GM18870 (cell line): ENCODE measurements at regions not wholly inside any gene's neighbourhood (a gene's known extent, or its start where the extent isn't known, plus 50 kb on each side); places are given as distances from the start of the nearest gene placed in this dataset.
"Not testable (repeated sequence)": the region's sequence is repeated elsewhere in the genome, so short reads cannot be mapped to it uniquely, and the experiment has no call there.

ENCODE experiments used
- ATAC-seq: cut with Tn5 transposase; IDR thresholded peaks from one replicate; pipeline ENCODE4 v1.9.1; 2021; ENCODE audit warnings: moderate library complexity; ENCODE audit not compliant: unreplicated experiment

GRCh38 chr4:131348263-131348662 is 1800.8 kb upstream of the PCDH10 start:
- peak; percentile 99 for ATAC-seq

GRCh38 chr4:131352371-131352770 is 1796.7 kb upstream of the PCDH10 start:
- ATAC-seq: not testable (repeated sequence)

DNA sequence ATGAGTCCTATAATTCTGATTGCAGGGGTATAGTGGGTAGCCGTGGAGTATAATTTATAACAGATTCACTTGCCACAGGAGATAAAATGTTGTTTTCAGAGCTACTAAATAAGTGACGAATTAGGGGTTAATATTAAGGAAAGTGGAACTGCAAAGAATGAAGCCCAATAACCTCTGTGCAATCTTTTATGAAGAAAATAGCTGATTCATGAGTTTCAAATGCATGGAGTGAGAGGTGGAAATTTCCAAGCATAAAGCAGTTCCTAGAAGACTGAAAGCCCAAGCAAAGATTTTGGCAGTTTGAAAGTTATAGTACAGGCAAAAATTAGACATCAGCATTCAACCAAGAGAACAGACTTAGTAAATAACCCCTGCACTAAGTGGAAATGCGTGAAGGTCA is 1782.4 kb upstream of the PCDH10 start:
- ATAC-seq: no peak

DNA sequence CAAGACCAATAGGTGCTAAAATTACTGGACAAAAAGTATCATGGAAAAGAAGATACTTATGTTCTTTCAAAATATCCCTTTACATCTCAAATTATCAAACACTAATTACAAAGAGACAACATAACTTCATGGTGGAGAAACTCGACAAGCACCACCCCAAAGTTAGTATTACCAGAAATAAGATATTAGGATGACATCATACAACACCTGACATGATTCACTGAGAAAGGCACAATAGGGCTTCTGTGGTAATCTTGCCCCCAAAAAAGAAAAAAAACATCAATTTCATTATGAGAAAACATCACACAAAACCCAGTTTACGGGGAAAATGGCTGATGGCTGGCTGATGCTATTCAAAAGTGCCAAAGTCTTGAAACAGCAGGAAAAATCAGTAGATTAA is 1781.7 kb upstream of the PCDH10 start:
- ATAC-seq: no peak

DNA sequence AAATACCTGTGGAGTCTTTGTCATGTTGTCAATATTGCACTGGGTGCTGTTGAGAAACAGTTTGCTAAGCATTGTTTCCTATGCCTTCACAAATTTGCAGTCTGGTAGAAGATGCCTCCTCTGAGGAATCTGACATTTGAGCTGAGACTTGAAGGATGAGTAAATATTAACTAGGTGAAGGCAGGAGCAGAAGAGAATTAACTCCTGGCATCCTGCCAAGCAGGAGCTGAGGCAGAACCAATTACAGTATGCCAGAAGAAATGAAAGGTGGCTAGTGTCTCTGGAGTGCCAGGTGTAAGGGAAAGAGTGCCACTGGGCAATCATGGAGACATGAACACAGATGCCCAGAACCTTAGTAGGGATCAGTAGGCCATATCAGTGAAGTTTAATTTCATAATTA is 1778.2 kb upstream of the PCDH10 start:
- no peak for ATAC-seq

- ATAC-seq: no peak
Measured at GRCh38 chr4:131381055-131381454, 1768.0 kb upstream of the PCDH10 start.

GRCh38 chr4:131382839-131383238 is 1766.3 kb upstream of the PCDH10 start:
- no peak for ATAC-seq

DNA sequence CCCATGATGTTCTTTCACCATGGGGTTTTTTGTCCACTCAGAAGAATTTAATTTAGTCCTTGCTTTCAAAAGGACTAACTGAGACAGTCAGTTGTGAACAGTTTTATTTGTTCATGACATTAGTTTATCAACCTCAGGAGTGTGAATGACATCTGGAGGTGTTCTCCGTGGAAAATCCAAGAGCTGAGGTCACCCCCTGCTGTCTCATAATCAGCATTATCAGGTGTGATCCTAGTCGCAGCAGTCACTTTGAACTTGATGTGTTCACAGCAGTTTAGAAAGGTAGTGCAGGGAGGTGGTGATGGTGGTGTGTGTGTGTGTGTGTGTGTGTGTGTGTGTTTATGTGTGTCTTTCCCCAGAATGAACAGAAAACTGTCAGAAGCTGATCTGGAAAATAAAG is 1760.8 kb upstream of the PCDH10 start:
- ATAC-seq: no peak

DNA sequence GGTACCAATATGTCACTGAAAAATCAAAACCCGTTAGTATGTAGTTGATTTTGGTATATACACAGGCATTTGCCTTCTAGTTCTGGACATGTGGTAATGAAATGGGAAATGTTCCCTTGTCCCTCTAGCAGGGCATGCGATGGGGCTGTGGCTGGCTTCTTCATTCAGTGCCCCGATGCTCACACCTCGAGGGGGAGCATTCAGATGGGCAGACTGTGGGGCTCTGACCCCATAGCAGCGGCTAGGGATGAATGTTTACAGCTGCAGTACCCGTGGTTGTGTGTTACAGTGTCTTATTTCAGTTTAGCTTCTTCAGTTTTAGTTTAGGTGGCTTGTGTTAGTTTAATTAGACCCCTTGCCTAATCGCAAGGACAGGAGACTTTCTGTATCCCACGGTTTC is 1741.0 kb upstream of the PCDH10 start:
- ATAC-seq: no peak

GRCh38 chr4:131411393-131411792 is 1737.7 kb upstream of the PCDH10 start:
- no peak for ATAC-seq

DNA sequence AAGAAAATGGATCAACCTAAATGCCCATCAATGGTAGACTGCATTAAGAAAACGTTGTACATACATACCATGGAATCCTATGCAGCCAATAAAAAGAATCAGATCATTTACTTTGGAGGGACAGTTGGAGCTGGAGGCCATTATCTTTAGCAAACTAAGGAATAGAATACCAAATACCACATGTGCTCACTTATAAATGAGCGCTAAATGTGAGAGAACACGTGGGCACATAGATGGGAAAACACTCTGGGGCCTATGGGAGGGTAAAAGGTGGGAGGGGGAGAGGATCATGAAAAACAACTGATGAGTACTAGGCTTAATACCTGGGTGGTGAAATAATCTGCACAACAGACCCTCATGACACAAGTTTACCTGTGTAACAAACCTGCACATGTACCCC is 1729.9 kb upstream of the PCDH10 start:
- ATAC-seq: no peak

- peak; percentile 94 for ATAC-seq
Measured at GRCh38 chr4:131426023-131426758, 1722.9 kb upstream of the PCDH10 start.

DNA sequence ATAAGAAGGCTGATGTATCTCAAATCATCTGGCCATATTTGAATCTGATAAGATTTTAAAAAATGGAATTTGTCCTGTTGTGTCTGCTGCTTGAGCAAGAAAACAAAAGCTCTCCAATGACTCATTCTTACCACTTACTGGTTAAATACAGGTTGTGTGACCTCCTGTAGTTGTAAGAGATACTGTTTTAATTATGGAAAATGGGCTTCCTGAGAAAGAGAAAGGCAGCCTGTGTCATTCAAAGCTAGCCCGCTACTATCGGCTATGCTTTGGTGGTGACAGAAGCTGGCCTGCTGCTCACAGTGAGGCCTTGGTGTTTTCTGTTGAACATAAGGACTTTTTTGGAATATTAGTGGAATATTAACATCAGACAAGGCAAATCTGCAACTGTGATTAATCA is 1722.1 kb upstream of the PCDH10 start:
- ATAC-seq: no peak

DNA sequence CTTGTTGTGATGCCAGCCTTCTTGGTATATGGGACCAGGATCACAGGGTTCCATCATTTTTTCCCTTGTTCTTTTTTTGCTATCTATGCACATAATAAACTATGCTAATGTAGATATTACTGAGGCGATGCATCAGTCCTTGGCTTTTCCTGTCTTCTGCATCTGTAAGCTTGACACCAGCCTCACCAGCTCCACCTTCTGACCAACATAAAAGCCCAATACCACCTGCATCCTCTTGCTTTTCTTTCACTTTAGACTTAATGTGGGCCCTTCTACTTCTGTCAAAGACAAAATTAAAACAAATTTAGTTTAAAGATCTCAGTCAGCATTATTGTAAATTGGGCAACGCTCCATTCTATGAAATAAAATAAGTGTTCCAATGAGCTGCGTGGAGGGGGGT is 1718.8 kb upstream of the PCDH10 start:
- no peak for ATAC-seq

DNA sequence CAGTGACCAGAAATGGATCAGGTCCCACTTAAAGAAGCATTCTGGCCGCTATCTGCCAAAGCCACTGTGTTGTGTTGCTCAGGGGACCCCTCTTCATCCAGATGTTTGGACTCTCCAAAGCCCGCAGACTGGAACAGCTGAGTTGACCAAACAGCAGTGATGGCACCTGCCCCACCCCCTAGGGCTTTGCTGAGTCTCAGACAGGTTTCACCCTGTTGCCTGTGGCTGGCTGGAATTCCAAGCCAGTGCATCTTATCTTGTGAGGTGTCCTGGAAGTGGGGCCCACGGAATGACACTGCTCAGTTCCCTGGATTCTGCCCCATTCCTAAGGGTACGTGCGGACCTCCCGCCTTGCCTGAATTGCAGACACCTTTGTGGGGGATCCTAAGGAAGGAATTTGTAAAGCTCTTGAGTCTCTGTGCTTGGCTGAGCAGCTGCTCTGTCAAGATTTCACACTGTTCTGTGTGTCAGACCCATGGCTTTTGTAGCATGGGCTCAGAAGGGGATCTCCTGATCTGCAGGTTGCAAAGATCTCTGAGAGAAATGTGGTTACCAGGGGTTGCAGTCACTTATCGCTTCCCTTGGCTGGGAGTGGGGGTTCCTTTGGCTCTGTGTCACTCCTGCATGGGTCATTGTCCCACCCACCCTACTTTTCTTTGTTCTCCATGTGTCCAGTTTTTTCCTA is 1707.9 kb upstream of the PCDH10 start:
- no peak for ATAC-seq

DNA sequence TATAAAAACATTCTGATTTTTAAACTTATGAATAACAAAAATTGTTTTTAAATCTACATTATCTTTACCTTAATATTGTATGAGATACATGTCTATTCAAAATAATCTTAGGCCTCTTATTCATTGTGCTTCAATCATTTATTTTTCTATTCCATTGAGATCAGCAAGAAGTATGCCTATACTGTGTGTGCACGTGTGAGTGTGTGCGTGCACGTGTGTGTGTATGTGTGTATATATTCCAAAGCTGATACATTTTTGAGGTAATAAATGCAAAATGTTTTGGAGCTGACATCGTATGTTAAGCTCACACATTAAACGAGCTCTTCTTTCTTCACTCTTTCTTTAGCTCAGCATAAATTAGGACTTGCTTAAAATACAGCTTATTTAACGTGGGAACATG is 1701.2 kb upstream of the PCDH10 start:
- no peak for ATAC-seq

DNA sequence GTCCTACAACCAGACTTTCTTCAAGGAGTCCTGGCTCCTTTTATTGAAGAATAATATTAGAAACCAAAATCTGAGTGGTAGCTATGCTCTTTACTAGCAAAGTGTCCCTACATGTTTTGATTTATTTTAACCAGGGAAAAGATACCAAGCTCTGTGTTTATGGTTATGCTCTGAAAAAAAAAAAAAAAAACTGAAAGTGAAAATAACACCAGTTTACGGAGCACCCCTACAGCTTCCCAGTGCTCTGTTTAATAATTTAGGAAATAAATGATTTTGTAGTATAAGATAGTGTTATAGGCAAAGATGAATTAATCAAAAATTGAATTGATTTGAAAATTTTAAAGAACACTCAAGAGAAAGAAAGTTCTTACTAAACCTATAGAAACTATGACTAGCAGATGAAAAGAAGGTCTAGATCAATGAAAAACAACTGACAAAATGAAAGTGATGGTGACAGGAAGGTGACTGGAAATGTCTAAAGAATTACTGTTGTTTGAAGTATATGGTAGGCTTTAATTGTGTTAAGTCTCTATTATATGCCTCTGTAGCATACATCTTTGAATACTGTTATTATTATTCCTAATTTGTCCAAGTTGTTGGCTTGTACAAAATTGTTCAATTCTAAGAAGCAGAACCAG is 1698.4 kb upstream of the PCDH10 start:
- no peak for ATAC-seq

- ATAC-seq: peak; percentile 82
Measured at GRCh38 chr4:131459430-131460101, 1689.5 kb upstream of the PCDH10 start.

- ATAC-seq: no peak
Measured at GRCh38 chr4:131470360-131470759, 1678.7 kb upstream of the PCDH10 start.

- no peak for ATAC-seq
Measured at GRCh38 chr4:131488772-131489171, 1660.3 kb upstream of the PCDH10 start.

- not testable (repeated sequence) for ATAC-seq
Measured at GRCh38 chr4:131496211-131496610, 1652.9 kb upstream of the PCDH10 start.
